ENCODE measurements at regions not wholly inside any gene's neighbourhood (a gene's known extent, or its start where the extent isn't known, plus 50 kb on each side); places are given as distances from the start of the nearest gene placed in this dataset.

DNA sequence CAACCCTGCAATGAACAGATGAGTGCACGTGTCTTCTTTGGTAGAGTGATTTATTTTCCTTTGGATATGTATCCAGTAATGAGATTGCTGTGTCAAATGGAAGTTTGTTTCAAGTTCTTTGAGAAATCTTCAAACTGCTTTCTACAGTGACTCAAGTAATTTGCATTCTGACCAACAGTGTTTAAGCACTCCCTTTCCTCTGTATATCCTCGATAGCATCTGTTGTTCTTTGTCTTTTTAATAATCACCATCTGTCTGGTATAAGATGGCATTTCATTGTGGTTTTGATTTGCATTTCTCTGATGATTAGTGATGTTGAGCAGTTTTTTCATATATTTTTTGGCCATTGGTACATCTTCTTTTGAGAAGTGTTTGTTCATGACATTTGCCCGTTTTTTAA, 1608.3 kb upstream of the ZEB2 start:
- Histone ChIP-seq H3K9ac (ENCODE audit: low read length in 3 of 3) (no peak overlapping the region), H3K9me3 (ENCODE audit: control insufficient read depth in 2 of 3, insufficient read depth in 1 of 3, low read length in 3 of 3) (no peaks in the 10 kb centered on the region), H3K4me3 (ENCODE audit: low read length in 3 of 3) (no peak overlapping the region), H3K27me3 (ENCODE audit: control insufficient read depth, insufficient read depth, low read length) (no peaks in the 10 kb centered on the region), H3K36me3 (ENCODE audit: control insufficient read depth in 2 of 3, insufficient read depth in 3 of 3, low read length in 3 of 3) (no peaks in the 10 kb centered on the region), H3K27ac (ENCODE audit: low read depth in 2 of 2, low read length in 2 of 2) (no peak overlapping the region), H3K4me1 (ENCODE audit: control insufficient read depth in 2 of 3, insufficient read depth in 2 of 3, low read depth in 1 of 3, low read length in 3 of 3) (no peaks in the 10 kb centered on the region)
- FAIRE-seq (no peak), DNase-seq (no peak)
- intact Hi-C loops (cut with DNase I), result no loop called here
- TF ChIP-seq, protein P1, sequence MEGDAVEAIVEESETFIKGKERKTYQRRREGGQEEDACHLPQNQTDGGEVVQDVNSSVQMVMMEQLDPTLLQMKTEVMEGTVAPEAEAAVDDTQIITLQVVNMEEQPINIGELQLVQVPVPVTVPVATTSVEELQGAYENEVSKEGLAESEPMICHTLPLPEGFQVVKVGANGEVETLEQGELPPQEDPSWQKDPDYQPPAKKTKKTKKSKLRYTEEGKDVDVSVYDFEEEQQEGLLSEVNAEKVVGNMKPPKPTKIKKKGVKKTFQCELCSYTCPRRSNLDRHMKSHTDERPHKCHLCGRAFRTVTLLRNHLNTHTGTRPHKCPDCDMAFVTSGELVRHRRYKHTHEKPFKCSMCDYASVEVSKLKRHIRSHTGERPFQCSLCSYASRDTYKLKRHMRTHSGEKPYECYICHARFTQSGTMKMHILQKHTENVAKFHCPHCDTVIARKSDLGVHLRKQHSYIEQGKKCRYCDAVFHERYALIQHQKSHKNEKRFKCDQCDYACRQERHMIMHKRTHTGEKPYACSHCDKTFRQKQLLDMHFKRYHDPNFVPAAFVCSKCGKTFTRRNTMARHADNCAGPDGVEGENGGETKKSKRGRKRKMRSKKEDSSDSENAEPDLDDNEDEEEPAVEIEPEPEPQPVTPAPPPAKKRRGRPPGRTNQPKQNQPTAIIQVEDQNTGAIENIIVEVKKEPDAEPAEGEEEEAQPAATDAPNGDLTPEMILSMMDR (IDR thresholded peaks at IDR 0.05; ENCODE audit: borderline replicate concordance, extremely low read depth, insufficient read depth), result no peak

DNA sequence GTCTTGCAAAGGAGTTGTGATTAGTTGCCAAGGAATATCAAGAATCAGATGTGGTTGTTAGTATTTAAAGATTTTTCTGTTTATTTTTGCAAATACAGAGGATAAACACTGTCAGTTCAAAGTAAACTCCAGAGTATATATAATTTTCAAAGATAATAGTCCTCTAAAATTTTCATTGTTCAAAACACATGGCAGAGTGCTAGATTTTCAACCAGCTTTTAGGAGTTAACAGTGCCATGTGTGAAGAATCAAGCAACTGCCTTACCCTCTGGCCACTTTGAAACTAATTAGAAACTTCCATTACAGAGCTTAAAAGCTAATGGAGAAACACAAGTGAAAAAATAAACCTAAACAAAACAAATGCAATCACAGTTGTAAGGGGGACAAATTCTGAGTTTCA, 1605.6 kb upstream of the ZEB2 start:
- H3K4me3 ChIP-seq (ENCODE audit: low read length in 3 of 3), result no peak overlapping the region
- FAIRE-seq (no peak), DNase-seq (no peak)
- H3K9ac ChIP-seq (ENCODE audit: low read length in 3 of 3), result no peak overlapping the region
- no peak overlapping the region for H3K27ac ChIP-seq (ENCODE audit: low read depth in 2 of 2, low read length in 2 of 2)
- no peaks in the 10 kb centered on the region for H3K36me3 ChIP-seq (ENCODE audit: control insufficient read depth in 2 of 3, insufficient read depth in 3 of 3, low read length in 3 of 3)
- intact Hi-C loops (cut with DNase I), result no loop called here
- no peaks in the 10 kb centered on the region for H3K4me1 ChIP-seq (ENCODE audit: control insufficient read depth in 2 of 3, insufficient read depth in 2 of 3, low read depth in 1 of 3, low read length in 3 of 3)
- H3K9me3 ChIP-seq (ENCODE audit: control insufficient read depth in 2 of 3, insufficient read depth in 1 of 3, low read length in 3 of 3), result no peaks in the 10 kb centered on the region
- TF ChIP-seq, protein P1 (IDR thresholded peaks at IDR 0.05; ENCODE audit: borderline replicate concordance, extremely low read depth, insufficient read depth), result no peak
- H3K27me3 ChIP-seq (ENCODE audit: control insufficient read depth, insufficient read depth, low read length), result no peaks in the 10 kb centered on the region

DNA sequence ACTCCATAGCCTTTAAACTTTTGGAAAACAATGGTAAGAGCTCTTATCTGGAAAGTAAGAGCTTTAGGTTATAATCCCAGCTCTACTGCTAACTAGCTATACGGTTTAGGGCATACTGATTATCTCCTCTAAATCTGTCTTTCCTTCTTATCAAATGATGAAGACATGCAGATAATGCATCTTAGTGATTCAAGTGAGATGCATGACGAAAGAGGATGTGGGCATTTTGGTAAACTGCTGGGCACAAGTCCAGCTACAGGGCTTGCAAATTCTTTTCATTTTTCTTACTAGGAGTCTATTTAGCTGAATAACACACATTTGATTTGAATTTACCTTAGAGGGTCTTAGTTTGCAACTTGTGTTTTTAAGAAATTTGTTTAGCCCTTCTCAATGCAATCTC, 1604.8 kb upstream of the ZEB2 start:
- no peaks in the 10 kb centered on the region for H3K27me3 ChIP-seq (ENCODE audit: control insufficient read depth, insufficient read depth, low read length)
- no peak overlapping the region for H3K9ac ChIP-seq (ENCODE audit: low read length in 3 of 3)
- H3K9me3 ChIP-seq (ENCODE audit: control insufficient read depth in 2 of 3, insufficient read depth in 1 of 3, low read length in 3 of 3), result no peaks in the 10 kb centered on the region
- H3K36me3 ChIP-seq (ENCODE audit: control insufficient read depth in 2 of 3, insufficient read depth in 3 of 3, low read length in 3 of 3), result no peaks in the 10 kb centered on the region
- no peak overlapping the region for H3K27ac ChIP-seq (ENCODE audit: low read depth in 2 of 2, low read length in 2 of 2)
- no peak for DNase-seq
- TF ChIP-seq, protein P1 (IDR thresholded peaks at IDR 0.05; ENCODE audit: borderline replicate concordance, extremely low read depth, insufficient read depth), result no peak
- H3K4me1 ChIP-seq (ENCODE audit: control insufficient read depth in 2 of 3, insufficient read depth in 2 of 3, low read depth in 1 of 3, low read length in 3 of 3), result no peaks in the 10 kb centered on the region
- FAIRE-seq, result no peak
- intact Hi-C loops (cut with DNase I), result no loop called here
- no peak overlapping the region for H3K4me3 ChIP-seq (ENCODE audit: low read length in 3 of 3)

DNA sequence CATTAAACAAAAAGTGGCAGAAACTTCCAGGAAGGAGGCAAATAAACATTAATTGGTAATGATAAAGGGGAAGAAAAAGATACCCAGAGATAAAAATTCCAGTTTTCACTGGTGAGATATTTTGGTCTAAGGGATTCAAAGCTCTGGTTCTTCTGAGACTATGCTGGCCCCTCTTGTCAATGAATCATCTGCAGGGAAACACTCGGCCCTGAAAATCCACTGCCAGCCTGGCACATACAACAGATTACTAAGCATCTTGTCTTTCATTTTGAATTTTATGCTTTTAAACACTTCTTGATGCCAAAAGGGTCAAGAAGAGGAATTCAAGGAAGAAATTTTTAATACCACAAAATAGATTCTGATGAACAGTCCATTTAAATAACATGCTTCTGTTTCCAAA, 1603.8 kb upstream of the ZEB2 start:
- no peak for FAIRE-seq
- intact Hi-C loops (cut with DNase I), result no loop called here

More for the DNA sequence above, 1603.8 kb upstream of the ZEB2 start:
- H3K36me3 ChIP-seq (ENCODE audit: control insufficient read depth in 2 of 3, insufficient read depth in 3 of 3, low read length in 3 of 3), result no peaks in the 10 kb centered on the region
- TF ChIP-seq, protein P1 (IDR thresholded peaks at IDR 0.05; ENCODE audit: borderline replicate concordance, extremely low read depth, insufficient read depth), result no peak
- H3K4me3 ChIP-seq (ENCODE audit: low read length in 3 of 3), result no peak overlapping the region
- no peak overlapping the region for H3K9ac ChIP-seq (ENCODE audit: low read length in 3 of 3)
- no peaks in the 10 kb centered on the region for H3K9me3 ChIP-seq (ENCODE audit: control insufficient read depth in 2 of 3, insufficient read depth in 1 of 3, low read length in 3 of 3)
- DNase-seq, result no peak
- H3K27me3 ChIP-seq (ENCODE audit: control insufficient read depth, insufficient read depth, low read length), result no peaks in the 10 kb centered on the region
- H3K4me1 ChIP-seq (ENCODE audit: control insufficient read depth in 2 of 3, insufficient read depth in 2 of 3, low read depth in 1 of 3, low read length in 3 of 3), result no peaks in the 10 kb centered on the region
- H3K27ac ChIP-seq (ENCODE audit: low read depth in 2 of 2, low read length in 2 of 2), result no peak overlapping the region

All from kidney (tissue), 13 donors.